GM18868 (cell line): ENCODE measurements at regions not wholly inside any gene's neighbourhood (a gene's known extent, or its start where the extent isn't known, plus 50 kb on each side); places are given as distances from the start of the nearest gene placed in this dataset.

Experiments
- ATAC-seq: cut with Tn5 transposase; IDR thresholded peaks from one replicate; pipeline ENCODE4 v1.9.1; 2021; ENCODE audit warnings: mild to moderate bottlenecking, moderate library complexity; ENCODE audit not compliant: unreplicated experiment

GRCh38 chr1:50358962-50359361, 64.3 kb downstream of the DMRTA2 start:
- no peak for ATAC-seq

- no peak for ATAC-seq
These were observed 66.1 kb downstream of the DMRTA2 start for GRCh38 chr1:50357186-50357585.

GRCh38 chr1:50354813-50355212, 68.4 kb downstream of the DMRTA2 start:
- ATAC-seq: no peak

- no peak for ATAC-seq
These were observed 70.8 kb downstream of the DMRTA2 start for GRCh38 chr1:50352428-50352827.

- no peak for ATAC-seq
These were observed 72.4 kb downstream of the DMRTA2 start for GRCh38 chr1:50350868-50351267.

GRCh38 chr1:50350421-50350820, 72.8 kb downstream of the DMRTA2 start:
- no peak for ATAC-seq

DNA sequence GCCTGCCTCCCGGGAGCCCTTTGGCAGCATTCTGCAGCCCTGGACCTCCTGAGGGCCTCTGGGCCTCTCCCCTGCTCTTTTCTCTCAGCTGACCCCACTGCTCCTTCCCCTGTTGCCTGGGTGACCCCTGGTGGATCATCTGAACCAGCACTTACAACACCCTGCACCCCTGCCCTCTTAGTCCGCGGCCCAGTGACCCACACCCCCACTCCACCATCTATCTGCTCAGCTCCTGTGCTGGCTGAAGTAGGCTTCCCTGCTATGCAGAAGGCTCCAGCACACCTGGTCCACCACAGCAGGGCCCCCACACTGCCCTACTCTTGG, 74.0 kb downstream of the DMRTA2 start:
- no peak for ATAC-seq

- ATAC-seq: peak; percentile 73
These were observed 74.6 kb downstream of the DMRTA2 start for GRCh38 chr1:50348449-50349241.

GRCh38 chr1:50347933-50348332, 75.3 kb downstream of the DMRTA2 start:
- ATAC-seq: no peak

GRCh38 chr1:50346621-50347020, 76.6 kb downstream of the DMRTA2 start:
- no peak for ATAC-seq

DNA sequence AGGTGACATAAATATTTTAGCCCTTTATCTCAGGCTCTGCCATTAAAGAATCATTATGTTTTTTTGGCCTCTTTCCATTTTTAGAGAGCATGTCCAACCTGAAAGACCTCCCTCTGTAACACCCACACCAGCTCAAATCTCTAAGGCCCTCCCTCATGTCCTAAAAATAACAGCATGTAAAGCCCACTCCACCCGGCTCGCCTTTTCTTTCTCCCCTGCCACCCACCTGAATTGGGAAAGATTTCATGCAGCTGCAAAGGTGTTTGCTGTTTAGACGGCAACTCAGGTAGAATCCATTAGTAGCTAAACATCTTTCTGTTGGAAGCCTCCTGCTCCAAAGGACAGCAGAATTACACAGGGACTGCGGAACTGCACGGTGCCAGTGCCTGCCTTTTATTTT, 79.9 kb downstream of the DMRTA2 start:
- no peak for ATAC-seq

GRCh38 chr1:50342525-50342924, 80.7 kb downstream of the DMRTA2 start:
- ATAC-seq: no peak

- no peak for ATAC-seq
These were observed 88.2 kb downstream of the DMRTA2 start for GRCh38 chr1:50335036-50335435.

GRCh38 chr1:50333595-50333974, 89.7 kb downstream of the DMRTA2 start:
- peak; percentile 96 for ATAC-seq

DNA sequence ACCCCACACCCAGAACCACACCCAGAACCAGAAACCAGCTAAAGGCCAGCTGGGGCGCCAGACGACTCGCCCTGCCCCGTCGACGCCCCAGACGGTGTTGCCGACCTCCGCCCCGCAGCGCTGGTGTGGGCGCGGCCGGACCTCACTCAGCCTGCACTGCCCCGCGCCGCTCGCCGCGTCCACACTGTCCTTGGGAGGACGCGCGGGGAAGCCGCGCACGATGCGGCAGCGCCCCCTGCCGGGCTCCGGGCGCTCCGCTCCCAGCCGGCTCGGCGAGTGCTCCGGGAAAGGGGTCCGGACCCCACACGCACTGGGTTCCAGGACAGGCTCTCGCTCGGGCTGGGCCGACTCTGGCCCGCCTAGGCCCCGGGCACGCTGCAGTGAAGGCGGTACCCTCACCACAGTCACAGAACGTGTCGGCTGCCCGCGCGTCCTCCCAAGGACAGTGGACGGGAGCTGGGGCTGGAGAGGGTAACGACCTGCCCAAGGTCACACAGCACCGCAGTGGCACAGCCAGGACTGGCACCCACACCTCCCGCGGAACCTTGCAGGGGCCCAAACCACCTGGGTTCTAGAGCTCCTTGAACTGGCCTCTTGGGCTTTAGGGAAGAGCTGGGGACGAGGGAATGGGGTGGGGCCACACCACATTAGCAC, 90.2 kb downstream of the DMRTA2 start:
- peak; percentile 74 for ATAC-seq

DNA sequence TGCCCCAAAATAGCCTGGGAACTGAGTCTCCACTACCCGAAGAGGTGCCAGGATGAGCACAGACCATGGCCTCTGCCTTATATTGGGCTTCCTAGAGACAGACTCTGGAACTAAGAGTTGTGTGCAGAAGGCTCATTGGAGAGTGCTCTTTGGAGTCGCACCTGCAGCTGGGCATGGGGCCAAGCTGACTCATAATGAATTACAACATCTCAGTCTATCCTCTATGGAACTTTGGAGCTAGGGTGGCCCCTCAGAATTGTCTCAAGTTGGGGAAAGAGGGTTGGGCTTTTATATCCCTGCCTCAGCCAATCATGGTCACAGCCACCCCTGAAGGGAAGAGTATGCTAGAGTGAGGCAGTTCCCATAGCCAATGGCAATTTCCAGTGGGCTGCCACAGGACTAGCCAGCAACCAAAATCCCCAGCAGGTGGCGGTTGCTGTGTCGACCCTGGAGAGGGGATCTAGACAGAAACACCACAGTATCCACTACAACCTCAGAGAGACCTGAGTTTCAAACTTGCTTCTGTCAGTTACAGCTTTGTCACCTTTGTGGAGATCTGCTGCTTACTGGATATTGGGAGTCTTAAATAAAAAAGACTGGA, 93.8 kb downstream of the DMRTA2 start:
- ATAC-seq: no peak

DNA sequence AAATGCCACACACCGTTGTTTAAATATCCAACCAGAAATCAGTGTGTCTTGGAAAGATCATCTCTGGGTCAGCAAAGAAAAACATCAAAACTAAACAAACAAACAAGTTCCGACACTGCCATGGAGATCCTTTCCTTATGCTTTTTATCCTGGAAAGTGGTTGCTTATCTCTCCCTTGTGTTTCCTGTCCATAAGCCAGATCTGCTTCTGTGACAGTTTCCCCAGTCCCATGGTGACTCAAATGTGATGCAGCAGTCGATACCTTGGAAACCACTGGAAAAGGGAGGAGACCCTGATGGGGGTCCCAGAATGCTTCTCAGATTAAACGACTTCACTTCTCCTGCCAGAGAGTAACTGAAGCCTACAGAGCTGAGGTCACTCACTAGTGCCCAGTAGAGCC, 94.7 kb downstream of the DMRTA2 start:
- ATAC-seq: no peak

GRCh38 chr1:50326026-50326425, 97.2 kb downstream of the DMRTA2 start:
- ATAC-seq: no peak

DNA sequence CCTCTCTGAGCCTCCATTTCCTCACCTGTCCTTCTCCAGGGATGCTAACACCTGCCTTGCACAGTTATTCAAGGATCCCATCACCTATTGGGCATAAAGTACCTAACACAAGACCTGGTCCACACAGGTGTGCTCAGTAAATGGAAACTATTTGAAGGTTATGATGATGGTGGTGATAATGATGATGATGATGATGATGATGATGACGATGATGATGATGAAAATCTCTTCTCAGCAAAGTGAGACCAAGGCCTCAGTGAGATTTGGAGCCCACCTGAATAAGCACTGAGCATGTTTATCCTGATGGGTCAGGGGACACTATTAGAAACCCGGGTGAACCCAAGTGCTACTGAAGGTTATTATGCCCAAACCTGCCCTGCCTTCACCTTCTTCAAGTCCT, 100.7 kb downstream of the DMRTA2 start:
- ATAC-seq: no peak

DNA sequence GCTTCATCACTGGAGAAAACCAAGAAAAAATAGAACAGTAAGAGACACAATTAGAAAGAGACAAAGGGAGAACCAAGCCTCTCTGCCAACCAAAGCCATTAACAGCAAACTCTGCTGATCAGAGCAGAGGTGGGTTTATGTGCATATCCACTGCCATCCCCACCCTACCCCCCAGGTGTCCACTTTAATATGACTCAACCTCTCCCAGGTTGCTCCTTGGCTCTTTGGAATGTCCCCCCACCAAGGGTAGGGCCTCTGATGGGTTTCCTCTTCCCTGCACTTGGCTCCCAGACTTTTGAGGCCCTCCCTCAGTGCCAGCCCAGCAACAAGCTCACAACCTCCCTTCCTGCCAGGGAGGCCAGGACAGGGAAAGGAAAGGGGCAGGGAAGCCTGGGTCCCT, 104.8 kb downstream of the DMRTA2 start:
- ATAC-seq: no peak

DNA sequence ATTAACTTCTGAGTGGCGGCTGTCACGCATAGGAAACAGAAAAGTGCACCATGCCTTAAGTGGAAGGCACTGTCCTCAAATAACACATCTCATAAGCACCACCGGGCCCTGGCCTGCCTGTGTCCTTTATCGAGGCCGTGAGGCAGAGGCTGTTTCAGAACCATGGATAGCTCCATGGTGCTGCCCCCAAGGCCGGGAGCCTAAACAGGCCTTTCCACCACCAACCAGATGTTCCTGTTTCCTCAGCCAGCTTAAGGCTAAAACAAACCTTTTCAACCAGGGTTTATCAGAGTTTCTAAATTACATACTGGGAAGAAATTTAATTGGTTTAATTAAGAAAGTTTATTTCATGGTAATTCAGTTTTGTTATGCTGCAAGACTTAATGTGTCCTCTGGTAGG, 114.4 kb downstream of the DMRTA2 start:
- no peak for ATAC-seq

- no peak for ATAC-seq
These were observed 117.4 kb downstream of the DMRTA2 start for GRCh38 chr1:50305808-50306207.
